GM21526 (cell line): ENCODE measurements at regions not wholly inside any gene's neighbourhood (a gene's known extent, or its start where the extent isn't known, plus 50 kb on each side); places are given as distances from the start of the nearest gene placed in this dataset.
"Not testable (repeated sequence)": the region's sequence is repeated elsewhere in the genome, so short reads cannot be mapped to it uniquely, and the experiment has no call there.

Source experiments
- ATAC-seq: cut with Tn5 transposase; IDR thresholded peaks from one replicate; pipeline ENCODE4 v1.9.1; 2021; ENCODE audit warnings: moderate library complexity; ENCODE audit not compliant: unreplicated experiment, low FRiP score

GRCh38 chr13:80901111-80901510, 560.2 kb upstream of the SPRY2 start:
- ATAC-seq: no peak

DNA sequence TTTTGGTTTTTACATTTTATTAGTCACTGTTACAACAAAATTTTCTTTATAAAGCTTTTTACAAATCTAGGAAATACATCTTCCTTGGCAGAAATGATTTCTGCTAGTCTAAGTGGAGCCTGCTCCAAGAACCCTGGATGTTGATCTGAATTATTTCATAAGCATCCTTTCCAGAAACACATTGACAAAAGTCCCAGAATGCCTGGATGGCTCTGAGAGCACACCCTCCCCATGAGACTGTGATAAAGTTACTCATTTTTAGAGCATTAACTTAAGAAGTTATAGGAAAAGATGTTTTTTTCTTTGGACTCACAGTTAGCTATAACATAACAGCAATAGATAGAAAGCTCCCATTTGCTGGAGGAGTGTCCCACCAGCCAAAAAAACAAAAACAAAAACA, 559.6 kb upstream of the SPRY2 start:
- no peak for ATAC-seq

DNA sequence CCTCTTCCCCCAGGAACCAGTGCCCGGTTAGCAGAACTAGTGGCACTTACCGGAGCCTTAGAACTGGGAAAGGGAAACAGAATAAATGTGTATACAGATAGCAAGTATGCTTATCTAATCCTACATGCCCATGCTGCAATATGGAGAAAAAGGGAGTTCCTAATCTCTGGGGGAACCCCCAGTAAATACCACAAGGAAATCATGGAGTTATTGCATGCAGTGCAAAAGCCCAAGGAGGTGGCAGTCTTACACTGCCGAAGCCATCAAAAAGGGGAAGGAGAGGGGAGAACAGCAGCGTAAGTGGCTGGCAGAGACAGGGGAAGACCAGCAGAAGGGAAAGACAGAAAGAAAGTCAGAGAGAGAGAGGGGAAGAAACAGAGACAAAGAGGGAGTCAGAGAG, 556.7 kb upstream of the SPRY2 start:
- ATAC-seq: not testable (repeated sequence)

GRCh38 chr13:80894917-80895316, 554.0 kb upstream of the SPRY2 start:
- no peak for ATAC-seq

DNA sequence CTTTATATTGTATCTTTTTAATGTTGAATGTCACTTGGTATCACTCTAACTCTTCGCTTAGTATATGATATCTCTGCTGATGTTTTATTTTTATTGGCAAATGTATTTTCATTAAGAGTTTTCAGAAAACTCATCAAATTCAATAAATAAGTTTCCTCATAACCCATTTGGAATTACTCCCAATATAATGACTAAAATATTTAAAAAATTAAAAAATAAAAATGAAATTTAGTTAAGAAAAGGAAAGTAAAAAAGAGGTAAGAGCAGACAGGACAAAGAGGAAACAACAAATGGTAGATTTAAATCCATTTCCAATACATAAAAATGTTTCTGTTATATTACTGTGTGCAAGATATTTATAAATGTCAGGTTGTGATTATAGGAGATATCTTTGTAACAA, 548.9 kb upstream of the SPRY2 start:
- no peak for ATAC-seq

GRCh38 chr13:80888390-80888789, 547.5 kb upstream of the SPRY2 start:
- ATAC-seq: no peak

DNA sequence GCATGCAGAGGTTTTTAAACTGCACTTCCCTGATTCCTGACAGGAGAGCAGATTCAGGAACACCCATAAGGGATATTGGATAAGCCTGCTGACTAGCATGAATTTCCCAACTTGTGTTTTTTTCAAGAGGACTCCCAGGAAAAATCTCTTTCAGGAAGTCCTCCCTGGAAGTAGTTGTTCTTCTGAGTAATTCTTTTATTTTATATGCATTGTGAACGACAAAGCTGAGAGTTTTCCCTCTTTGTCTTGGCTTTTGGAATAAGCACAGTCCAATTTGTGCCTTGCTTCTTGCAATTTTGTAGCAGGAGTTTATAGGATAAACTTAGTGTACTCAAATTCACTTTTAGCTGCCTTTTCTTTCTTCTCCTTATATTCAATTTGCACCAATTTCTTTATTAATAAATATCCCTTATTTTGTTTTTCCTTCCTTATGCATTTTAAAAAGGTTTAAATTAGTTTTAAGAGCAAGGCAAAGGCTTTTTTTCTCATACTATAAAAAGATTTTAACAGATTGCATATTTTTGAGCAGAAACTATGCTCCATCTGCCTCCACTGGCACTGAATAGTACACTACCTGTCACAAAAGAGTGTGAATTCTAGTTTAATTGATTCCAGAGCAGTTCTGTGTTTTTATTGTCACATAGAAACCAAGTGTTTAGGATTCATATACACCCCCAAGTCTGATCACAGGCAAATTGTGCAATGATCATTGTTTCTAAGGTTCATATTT, 543.3 kb upstream of the SPRY2 start:
- ATAC-seq: no peak

DNA sequence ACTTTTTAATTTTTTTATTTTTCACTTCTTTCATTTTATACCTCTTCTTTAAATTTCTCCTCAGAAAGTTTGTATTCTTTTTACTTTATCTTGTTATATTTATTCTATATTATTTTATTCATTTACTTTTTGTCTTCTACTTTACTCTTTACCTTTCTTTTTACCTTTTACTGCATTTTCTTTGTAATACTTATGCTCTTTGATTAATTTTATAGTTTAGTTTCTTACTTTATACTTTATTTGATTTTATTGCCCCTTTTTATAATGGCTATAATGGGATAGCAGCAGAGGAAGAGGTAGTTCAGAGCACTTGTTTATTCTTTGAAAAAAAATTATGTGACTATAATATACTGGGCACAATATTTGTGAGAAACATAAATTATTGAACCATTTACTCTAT, 542.6 kb upstream of the SPRY2 start:
- ATAC-seq: no peak

DNA sequence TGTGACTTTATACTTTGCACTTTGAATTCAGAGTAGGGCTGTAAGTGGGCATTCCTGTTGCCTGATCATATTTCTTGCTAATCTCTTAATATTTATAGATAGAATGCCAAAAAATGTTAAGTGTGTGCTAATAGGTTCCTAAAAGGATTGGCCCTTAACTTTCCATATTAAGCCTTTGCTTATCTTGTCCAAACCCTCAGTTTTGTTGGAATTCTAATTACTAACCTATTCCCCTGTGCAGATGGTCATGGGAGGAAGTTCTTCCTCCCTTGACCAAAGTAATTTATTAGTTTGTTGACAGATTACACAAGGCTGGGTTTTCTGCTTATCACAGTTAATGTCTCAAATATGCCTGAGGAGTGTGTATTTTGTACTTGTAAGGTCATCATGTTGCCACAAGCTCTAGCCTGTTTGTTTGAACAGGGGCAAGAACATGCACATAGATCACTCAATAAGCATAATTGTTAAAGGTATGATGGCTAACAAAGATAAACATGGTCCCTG, 541.1 kb upstream of the SPRY2 start:
- ATAC-seq: no peak

DNA sequence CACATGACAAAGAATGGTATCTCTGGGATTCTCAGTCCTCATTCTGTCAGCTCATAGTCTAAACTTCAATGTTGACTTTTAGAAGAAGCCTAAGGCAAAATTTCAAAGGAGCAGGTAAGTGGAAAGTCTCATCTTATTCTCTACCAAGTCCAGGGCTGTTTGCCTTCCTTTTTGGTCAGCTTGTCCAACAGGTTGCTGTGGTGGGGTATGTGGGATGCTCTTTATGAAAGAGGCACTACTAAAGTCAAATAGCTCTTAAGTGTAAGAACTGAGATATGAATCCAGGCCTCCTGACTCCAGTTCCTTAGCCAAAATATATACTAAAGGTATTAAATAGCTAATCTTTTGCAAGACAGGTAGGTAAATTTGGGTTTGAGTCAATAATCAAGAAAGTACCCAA, 540.6 kb upstream of the SPRY2 start:
- ATAC-seq: no peak

- ATAC-seq: no peak
Observed at GRCh38 chr13:80881034-80881433, 540.1 kb upstream of the SPRY2 start.

- no peak for ATAC-seq
Observed at GRCh38 chr13:80877944-80878241, 537.0 kb upstream of the SPRY2 start.

DNA sequence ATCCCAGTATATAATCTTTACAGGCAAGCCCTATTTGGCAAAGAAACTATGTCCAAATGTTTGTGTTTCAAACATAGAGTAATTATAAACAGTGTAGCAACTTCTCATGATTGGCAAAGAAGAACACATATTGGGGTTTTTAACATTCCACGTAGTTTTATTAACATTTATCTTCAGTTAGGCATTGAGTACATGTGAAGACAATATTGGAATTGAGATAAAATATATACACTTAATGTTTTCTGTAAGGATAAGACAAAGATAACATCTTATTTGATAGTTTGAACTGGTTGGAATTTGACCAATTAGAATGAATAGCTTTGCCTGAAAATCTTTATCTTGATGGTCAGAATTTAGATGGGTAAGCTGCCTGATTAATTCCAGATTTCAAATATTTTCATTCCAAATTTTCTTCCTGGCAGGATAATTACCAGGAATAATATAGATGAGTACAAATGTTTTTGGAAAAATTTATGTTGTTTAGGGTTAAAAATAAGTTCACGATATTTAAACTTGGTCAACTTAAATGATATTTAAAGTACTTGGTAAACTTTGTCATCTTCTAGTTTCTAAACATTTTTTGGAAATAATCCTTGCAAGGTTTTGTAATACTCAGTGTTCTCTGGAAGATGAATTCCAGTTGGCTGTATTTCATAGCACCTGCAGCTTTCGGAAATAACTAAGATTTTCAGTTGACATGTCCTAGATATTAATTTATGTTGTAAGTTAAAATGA, 536.5 kb upstream of the SPRY2 start:
- no peak for ATAC-seq

DNA sequence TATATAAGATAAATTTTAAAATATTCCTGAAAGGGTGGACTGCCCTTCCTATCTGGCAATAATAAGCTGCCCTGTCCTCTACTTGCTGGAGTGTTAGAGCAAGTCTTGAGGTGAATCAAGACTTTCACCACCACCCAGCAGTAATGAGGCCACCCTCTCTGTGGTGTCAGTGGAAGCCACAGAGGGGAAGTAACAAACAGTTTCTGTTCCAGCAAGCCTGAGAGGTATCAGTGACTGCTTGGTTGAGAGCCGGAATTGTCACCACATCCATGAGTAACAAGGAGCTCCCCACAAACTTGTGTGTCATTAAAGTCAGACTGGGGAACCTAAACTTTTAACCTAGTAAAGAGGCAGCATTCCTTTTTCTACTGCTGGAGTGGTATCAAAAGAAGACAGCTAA, 532.7 kb upstream of the SPRY2 start:
- no peak for ATAC-seq

GRCh38 chr13:80871971-80872370, 531.0 kb upstream of the SPRY2 start:
- ATAC-seq: not testable (repeated sequence)

- no peak for ATAC-seq
Observed at GRCh38 chr13:80871481-80871880, 530.6 kb upstream of the SPRY2 start.

- ATAC-seq: no peak
Observed at GRCh38 chr13:80870186-80870585, 529.3 kb upstream of the SPRY2 start.

DNA sequence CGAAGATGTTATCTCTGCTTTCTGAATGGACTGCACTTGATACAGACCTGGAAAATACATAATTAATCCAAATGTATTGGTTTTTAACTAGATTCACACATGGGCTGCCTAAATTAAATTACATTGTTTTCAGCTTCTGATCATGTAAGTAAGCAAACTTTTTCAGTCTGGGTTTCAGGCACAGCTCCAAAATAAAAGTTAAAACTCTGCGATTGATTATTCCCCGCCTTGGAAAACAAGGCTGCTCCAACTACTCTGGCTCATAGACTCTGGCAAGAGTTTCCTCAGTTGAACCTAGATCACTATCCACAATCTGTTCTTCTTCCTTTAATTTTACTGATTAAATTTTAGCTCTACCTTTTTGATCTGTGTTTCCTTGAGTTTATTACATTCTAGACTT, 526.0 kb upstream of the SPRY2 start:
- ATAC-seq: no peak

GRCh38 chr13:80865329-80865728, 524.4 kb upstream of the SPRY2 start:
- no peak for ATAC-seq

DNA sequence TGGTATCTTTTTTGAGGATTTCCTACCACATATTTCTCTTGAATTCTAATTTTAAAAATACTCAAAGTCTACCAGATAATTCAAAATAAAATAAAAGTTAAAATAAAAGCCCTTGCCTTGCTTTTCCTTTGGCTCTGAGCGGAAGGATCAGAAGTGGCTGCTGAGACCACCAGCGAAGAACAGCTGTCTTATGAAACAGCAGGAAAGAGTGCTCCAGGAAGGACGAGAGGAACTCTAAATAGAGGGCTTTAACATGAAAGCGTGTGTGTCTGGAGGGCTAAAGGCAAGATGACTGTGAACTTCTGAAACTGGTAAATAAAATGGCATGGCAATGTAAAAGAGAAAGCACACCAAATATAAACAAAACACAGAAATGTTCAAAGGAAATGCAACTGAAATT, 521.5 kb upstream of the SPRY2 start:
- ATAC-seq: no peak

DNA sequence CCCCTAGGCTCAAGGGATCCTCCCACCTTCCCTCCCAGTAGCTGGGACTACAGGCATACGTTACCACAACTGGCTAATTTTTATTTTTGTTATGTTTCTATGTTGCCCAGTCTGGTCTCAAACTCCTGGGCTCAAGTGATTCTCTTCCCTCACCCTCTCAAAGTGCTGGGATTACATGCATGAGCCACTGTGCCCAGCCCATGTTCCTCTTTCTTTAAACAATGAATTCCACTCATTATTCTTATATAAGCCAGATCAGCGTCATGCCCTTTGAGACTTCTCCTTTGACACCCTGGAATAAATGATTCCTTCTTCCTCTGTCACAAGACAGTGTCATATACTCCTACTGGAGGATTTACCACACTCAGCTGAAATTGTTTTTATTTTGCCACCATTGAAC, 519.9 kb upstream of the SPRY2 start:
- no peak for ATAC-seq

- no peak for ATAC-seq
Observed at GRCh38 chr13:80858131-80858530, 517.2 kb upstream of the SPRY2 start.
